GM12878 (cell line): ENCODE measurements at regions not wholly inside any gene's neighbourhood (a gene's known extent, or its start where the extent isn't known, plus 50 kb on each side); places are given as distances from the start of the nearest gene placed in this dataset.

ENCODE experiments used
- ATAC-seq: fragments of 200-7000 bp; cut with Tn5 transposase; 3 replicates; pipeline ENCODE4 v1.9.1; 2020; ENCODE audit warnings: mild to moderate bottlenecking, moderate library complexity
- BruUV-seq: library from RNA; stranded (reverse); fragments of 400-500 nt; replicated peaks from 2 replicates; lab custom pipeline; 2021; lab: Mats Ljungman, UMichigan
- CTCF ChIA-PET: fragments of 300-600 bp; sonication (Branson Sonifier 250); formaldehyde crosslinking; extraction: SDS; loops from one replicate; lab custom pipeline; 2021; ENCODE audit warnings: inconsistent platforms; lab: Yijun Ruan, JAX
- POLR2A ChIA-PET: fragments of 350-600 bp; formaldehyde crosslinking; extraction: SDS; loops from one replicate; lab custom pipeline; 2021; ENCODE audit warnings: inconsistent platforms; lab: Charles Lee
- RAD21 ChIA-PET: fragments of 300-600 bp; sonication (Branson Sonifier 250); formaldehyde crosslinking; loops from one replicate; lab custom pipeline; 2023; ENCODE audit warnings: antibody characterized with exemption; ENCODE audit not compliant: unreplicated experiment; lab: Charles Lee
- SMC1A ChIA-PET: fragments of 300-600 bp; sonication (Branson Sonifier 250); formaldehyde crosslinking; loops from one replicate; lab custom pipeline; 2023; ENCODE audit not compliant: unreplicated experiment, uncharacterized antibody; lab: Charles Lee
- DNase-seq: peaks from one replicate; pipeline ENCODE4 v3.0.0-alpha.2; 2011; ENCODE audit warnings: low read depth, low spot score
- FAIRE-seq: peaks from 3 replicates; lab custom pipeline; 2011; peaks lifted over from hg19 to GRCh38; lab: Jason Lieb, UNC
- H2AFZ ChIP-seq: 2 replicates; pipeline ENCODE4 v1.6.0; 2011; ENCODE audit warnings: low read depth, low read length, control low read depth; ENCODE audit not compliant: control insufficient read depth
- H3K27ac ChIP-seq: 2 replicates; pipeline ENCODE4 v1.5.1; 2011; ENCODE audit warnings: control low read depth; ENCODE audit not compliant: control insufficient read depth, insufficient read depth
- H3K27me3 ChIP-seq, 2 experiments: replicated peaks in 1 of 2; 2 replicates each; pipeline versions ENCODE4 v1.6.0 to v1.6.1; 2011; ENCODE audit warnings: low read length in 1 of 2; ENCODE audit not compliant: control insufficient read depth in 2 of 2, insufficient read depth in 2 of 2
- H3K36me3 ChIP-seq, 2 experiments: 2 replicates each; pipeline ENCODE4 v1.5.1; 2011; ENCODE audit warnings: low read length in 1 of 2; ENCODE audit not compliant: control insufficient read depth in 2 of 2, insufficient read depth in 2 of 2
- H3K4me1 ChIP-seq: 2 replicates; pipeline ENCODE4 v1.6.1; 2011; ENCODE audit warnings: mild to moderate bottlenecking, low read length, moderate library complexity, mixed read lengths; ENCODE audit not compliant: control insufficient read depth, insufficient read depth
- H3K4me2 ChIP-seq: 2 replicates; pipeline ENCODE4 v1.6.0; 2011; ENCODE audit warnings: control low read depth; ENCODE audit not compliant: control insufficient read depth, insufficient read depth
- H3K4me3 ChIP-seq: fragments of 200-600 bp; sonication (generic); 2 replicates; pipeline ENCODE4 v1.5.1; 2016
- H3K79me2 ChIP-seq: 2 replicates; pipeline ENCODE4 v1.6.0; 2011; ENCODE audit warnings: low read length; ENCODE audit not compliant: control insufficient read depth, insufficient read depth
- H3K9ac ChIP-seq: 2 replicates; pipeline ENCODE4 v1.8.0; 2011; ENCODE audit warnings: low read length, control low read depth, mixed read lengths; ENCODE audit not compliant: control insufficient read depth, insufficient read depth
- H3K9me3 ChIP-seq: replicated peaks from 3 replicates; pipeline ENCODE4 v1.5.1; 2011; ENCODE audit warnings: mild to moderate bottlenecking, low read length; ENCODE audit not compliant: control insufficient read depth, insufficient read depth
- H4K20me1 ChIP-seq: 2 replicates; pipeline ENCODE4 v1.6.0; 2011; ENCODE audit not compliant: control insufficient read depth, insufficient read depth
- CBFB ChIP-seq: IDR thresholded peaks from 2 replicates; pipeline ENCODE4 v1.6.1; 2016; ENCODE audit warnings: antibody characterized with exemption, low read depth
- IKZF1 ChIP-seq: fragments of 450-650 bp; conservative IDR thresholded peaks from 2 replicates; pipeline ENCODE4 v1.6.1; 2017; ENCODE audit warnings: antibody characterized with exemption, mild to moderate bottlenecking
- MEF2A ChIP-seq: IDR thresholded peaks from 2 replicates; pipeline ENCODE4 v1.6.1; 2011; ENCODE audit warnings: low read depth, mild to moderate bottlenecking, low read length, moderate library complexity; ENCODE audit not compliant: insufficient read depth
- MXI1 ChIP-seq: fragments of 150-350 bp; IDR thresholded peaks from 2 replicates; pipeline ENCODE4 v1.6.1; 2011; ENCODE audit warnings: low read depth, mild to moderate bottlenecking, inconsistent platforms, low read length, improper control_type of control experiment
- NBN ChIP-seq: fragments of 450-650 bp; IDR thresholded peaks from 2 replicates; pipeline ENCODE4 v1.6.1; 2016
- POLR2AphosphoS5 ChIP-seq: IDR thresholded peaks from 2 replicates; pipeline ENCODE4 v1.6.1; 2011; ENCODE audit warnings: mild to moderate bottlenecking, low read length, inconsistent platforms
- RBBP5 ChIP-seq: fragments of 200-600 bp; sonication (generic); conservative IDR thresholded peaks from 2 replicates; pipeline ENCODE4 v1.6.1; 2016
- RELA ChIP-seq: fragments of 450-650 bp; IDR thresholded peaks from 2 replicates; pipeline ENCODE4 v1.8.0; 2014; ENCODE audit warnings: borderline replicate concordance; ENCODE audit not compliant: partially characterized antibody
- RFX5 ChIP-seq: IDR thresholded peaks from 2 replicates; pipeline ENCODE4 v1.6.1; 2011; ENCODE audit warnings: low read depth, low read length, improper control_type of control experiment
- SIN3A ChIP-seq: IDR thresholded peaks from 2 replicates; pipeline ENCODE4 v1.6.1; 2012; ENCODE audit warnings: low read depth, low read length, improper control_type of control experiment
- ZNF622 ChIP-seq: fragments of 450-650 bp; IDR thresholded peaks from 2 replicates; pipeline ENCODE4 v1.6.1; 2017; ENCODE audit warnings: mild to moderate bottlenecking, inconsistent platforms
- WGBS: methylation state at CpG from one replicate; pipeline ENCODE4 v1.1.6; 2016; ENCODE audit warnings: low lambda C conversion rate; ENCODE audit not compliant: insufficient replicate concordance, insufficient coverage; ENCODE audit errors: missing lambda C conversion rate; 5-methylcytosine and 5-hydroxymethylcytosine counted together
- in situ Hi-C: fragments of 300-500 bp; cut with MboI; formaldehyde crosslinking; loops from 9 replicates; pipeline ENCODE4 v1.14.3; 2018; ENCODE audit warnings: mixed read lengths
- intact Hi-C: fragments of 100-400 bp; cut with micrococcal nuclease; formaldehyde crosslinking; loops from one replicate; pipeline ENCODE4 v1.14.2; 2022; ENCODE audit not compliant: unreplicated experiment
- TF ChIP-seq, protein P1 (sequence below), 3 experiments: IDR thresholded peaks in 2 of 3; conservative IDR thresholded peaks in 1 of 3; 2 replicates each; pipeline ENCODE4 v1.5.1; 2011; ENCODE audit warnings: low read depth in 3 of 3, low read length in 3 of 3, mild to moderate bottlenecking in 3 of 3, control low read depth in 2 of 3, moderate library complexity in 2 of 3, inconsistent platforms in 1 of 3, mixed read lengths in 1 of 3; ENCODE audit not compliant: control insufficient read depth in 2 of 3, insufficient read depth in 1 of 3; ENCODE audit errors: extremely low read depth in 1 of 3
- TF ChIP-seq, protein P2 (sequence below): IDR thresholded peaks from 2 replicates; pipeline ENCODE4 v1.6.1; 2011; ENCODE audit warnings: borderline replicate concordance, low read depth, mild to moderate bottlenecking, moderate library complexity, mixed read lengths, low read length; ENCODE audit not compliant: insufficient read depth; ENCODE audit errors: extremely low read length

DNA sequence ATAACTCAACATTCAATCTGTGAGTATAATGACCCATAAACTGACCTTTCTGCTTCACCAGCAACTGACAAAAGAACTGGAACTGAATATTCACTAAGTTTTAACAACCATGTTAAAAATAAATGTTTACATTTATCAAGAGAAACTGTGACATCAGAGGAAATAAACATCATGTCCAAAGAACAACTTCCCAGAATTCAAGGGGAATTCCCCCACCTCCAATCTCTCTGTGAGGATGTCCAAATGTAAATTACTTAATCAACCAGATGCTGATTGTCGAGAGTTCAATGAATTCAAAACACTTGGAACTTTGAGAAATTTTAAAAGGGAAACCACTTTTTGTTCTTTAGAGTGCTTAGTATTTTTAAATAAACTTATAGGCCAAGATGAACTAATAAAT, 365.6 kb upstream of the ADGRL2 start:
- 59% methylated on average over 1 of the region's 1 CpG for WGBS
- Histone ChIP-seq H3K4me1 (peaks cover 18% of the 10 kb centered on the region), H3K4me3 (no peak overlapping the region), H4K20me1 (no peaks in the 10 kb centered on the region), H3K9ac (no peak overlapping the region), H3K27ac (no peak overlapping the region), H2AFZ (no peak overlapping the region), H3K79me2 (no peaks in the 10 kb centered on the region), H3K27me3 (no peaks in the 10 kb centered on the region; a peak in 1 of 4 replicates)
- POLR2A ChIA-PET: no interaction called here
- intact Hi-C loops: no loop called here
- DNase-seq (no peak), ATAC-seq (no peak)
- no TSS peak for BruUV-seq
- in situ Hi-C loops: no loop called here
- CTCF ChIA-PET: no interaction called here
- no peak for TF ChIP-seq MXI1
- TF ChIP-seq ZNF622: no peak
- TF ChIP-seq, protein P1, sequence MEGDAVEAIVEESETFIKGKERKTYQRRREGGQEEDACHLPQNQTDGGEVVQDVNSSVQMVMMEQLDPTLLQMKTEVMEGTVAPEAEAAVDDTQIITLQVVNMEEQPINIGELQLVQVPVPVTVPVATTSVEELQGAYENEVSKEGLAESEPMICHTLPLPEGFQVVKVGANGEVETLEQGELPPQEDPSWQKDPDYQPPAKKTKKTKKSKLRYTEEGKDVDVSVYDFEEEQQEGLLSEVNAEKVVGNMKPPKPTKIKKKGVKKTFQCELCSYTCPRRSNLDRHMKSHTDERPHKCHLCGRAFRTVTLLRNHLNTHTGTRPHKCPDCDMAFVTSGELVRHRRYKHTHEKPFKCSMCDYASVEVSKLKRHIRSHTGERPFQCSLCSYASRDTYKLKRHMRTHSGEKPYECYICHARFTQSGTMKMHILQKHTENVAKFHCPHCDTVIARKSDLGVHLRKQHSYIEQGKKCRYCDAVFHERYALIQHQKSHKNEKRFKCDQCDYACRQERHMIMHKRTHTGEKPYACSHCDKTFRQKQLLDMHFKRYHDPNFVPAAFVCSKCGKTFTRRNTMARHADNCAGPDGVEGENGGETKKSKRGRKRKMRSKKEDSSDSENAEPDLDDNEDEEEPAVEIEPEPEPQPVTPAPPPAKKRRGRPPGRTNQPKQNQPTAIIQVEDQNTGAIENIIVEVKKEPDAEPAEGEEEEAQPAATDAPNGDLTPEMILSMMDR (IDR thresholded peaks at IDR 0.05 in 2 of 3, conservative IDR thresholded peaks at IDR 0.05 in 1 of 3; ENCODE audit: control insufficient read depth in 2 of 3, extremely low read depth in 1 of 3, insufficient read depth in 1 of 3, low read depth in 3 of 3, low read length in 3 of 3): no peak
- TF ChIP-seq POLR2AphosphoS5: no peak
- no peak for TF ChIP-seq NBN
- no peak for TF ChIP-seq SIN3A
- no peak for TF ChIP-seq RBBP5
- TF ChIP-seq, protein P2, sequence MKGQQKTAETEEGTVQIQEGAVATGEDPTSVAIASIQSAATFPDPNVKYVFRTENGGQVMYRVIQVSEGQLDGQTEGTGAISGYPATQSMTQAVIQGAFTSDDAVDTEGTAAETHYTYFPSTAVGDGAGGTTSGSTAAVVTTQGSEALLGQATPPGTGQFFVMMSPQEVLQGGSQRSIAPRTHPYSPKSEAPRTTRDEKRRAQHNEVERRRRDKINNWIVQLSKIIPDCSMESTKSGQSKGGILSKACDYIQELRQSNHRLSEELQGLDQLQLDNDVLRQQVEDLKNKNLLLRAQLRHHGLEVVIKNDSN: no peak
- no peak for TF ChIP-seq RFX5
- TF ChIP-seq MEF2A: no peak
- TF ChIP-seq CBFB: no peak
- TF ChIP-seq IKZF1: no peak
- TF ChIP-seq RELA: no peak
- TF ChIP-seq, all 136 proteins: peak for 0
- SMC1A ChIA-PET: no interaction called here
- Histone ChIP-seq H3K9me3 (peaks cover 4% of the 10 kb centered on the region; the same call in 2 of the 3 replicates), H3K36me3 (no peaks in the 10 kb centered on the region), H3K4me2 (no peak overlapping the region)
- no peak for FAIRE-seq
- RAD21 ChIA-PET: no interaction called here
